Fibroblast of skin of right quadriceps (primary cell): ENCODE measurements at regions not wholly inside any gene's neighbourhood (a gene's known extent, or its start where the extent isn't known, plus 50 kb on each side); places are given as distances from the start of the nearest gene placed in this dataset.

Source experiments
- DNase-seq: peaks from one replicate; pipeline ENCODE4 v3.0.0-alpha.2; 2013

DNA sequence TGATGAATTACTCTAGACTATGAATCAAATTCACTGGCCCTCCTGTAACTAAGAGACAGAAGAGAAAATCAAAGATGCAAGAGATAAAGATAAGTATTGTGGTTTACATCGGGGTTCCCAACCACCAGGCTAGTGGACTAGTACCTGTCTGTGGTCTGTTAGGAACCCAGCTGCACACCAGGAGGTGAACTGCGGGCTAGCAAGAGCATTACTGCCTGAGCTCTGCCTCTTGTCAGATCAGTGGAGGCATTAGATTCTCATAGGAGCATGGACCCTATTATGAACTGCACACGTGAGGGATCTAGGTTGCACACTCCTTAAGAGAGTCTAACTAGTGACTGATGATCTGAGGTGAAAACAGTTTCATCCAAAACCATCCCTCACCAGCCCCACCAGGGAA lies 58.9 kb upstream of the DUSP10 start:
- DNase-seq: no peak

DNA sequence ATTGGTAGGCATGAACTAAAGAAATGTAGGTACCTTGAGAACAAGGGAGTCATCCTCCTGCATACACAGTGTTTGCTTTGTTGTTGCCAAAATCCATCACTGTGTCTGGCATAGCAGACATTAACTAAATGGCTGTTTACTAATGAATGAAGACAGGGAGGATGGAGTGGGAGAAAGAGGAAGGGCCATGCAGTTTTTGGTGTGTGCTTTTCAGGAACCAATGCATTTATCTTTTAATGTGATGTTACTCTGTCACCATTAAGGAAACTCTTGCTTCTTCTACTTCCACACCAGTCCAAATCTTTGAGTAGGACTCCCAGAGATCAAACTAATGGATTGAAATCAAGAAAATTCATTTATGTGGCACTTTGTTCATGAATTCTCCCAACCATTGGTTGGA lies 55.6 kb upstream of the DUSP10 start:
- no peak for DNase-seq

DNA sequence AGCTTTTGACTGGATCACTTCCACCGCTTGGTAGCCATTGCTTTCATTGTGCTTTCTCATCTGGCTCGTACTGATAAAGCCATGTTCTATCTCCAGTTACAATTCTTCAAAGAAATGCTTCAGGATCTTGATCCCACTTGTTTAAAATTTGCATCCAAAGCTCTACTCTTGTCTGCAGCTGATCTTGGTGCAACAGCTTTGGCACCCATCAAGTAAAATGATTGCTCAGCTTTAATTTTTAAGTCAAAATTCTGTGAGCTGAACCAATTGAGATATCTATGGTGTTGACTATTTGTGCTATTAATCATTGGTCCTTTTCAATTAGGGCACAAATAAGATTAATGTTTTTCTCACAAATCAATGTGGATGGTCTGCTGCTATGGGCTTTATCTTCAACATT lies 54.8 kb upstream of the DUSP10 start:
- no peak for DNase-seq

DNA sequence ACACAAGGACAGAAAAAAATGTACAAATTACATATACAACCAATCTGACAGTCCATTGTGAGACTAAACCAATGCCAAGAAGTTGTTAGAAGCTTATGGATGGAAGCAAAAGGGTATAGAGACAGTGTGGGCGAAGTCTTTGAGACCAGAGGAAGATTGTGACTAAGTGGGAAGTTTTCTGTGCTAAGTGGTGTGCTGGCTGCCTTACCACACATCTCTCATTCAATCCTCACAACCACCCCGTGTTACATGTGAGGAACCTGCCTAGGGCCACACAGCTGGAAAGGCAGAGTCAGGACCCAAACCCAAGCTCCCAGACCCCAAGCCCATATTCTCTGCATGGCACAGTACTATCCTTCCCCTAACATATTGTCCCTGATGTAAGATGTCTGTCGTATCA lies 53.5 kb upstream of the DUSP10 start:
- no peak for DNase-seq

DNA sequence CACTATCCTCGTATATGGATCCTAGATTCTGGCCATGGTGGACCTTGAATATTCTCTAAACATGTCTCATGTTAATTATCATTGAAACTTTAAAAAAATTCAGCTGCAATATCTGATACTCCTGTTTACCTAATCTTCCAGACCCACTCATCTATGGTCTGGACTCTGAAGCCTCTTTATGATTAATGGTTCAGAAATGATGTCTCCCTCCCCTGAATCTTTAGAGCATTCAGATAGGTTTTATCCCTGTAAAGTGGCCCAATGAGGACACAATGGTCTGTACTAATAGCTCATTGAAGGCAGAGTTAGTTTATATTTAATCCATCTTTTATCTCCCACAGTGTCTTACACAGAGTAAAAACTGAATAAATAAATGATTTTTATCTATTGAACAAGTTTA lies 53.0 kb upstream of the DUSP10 start:
- no peak for DNase-seq

DNA sequence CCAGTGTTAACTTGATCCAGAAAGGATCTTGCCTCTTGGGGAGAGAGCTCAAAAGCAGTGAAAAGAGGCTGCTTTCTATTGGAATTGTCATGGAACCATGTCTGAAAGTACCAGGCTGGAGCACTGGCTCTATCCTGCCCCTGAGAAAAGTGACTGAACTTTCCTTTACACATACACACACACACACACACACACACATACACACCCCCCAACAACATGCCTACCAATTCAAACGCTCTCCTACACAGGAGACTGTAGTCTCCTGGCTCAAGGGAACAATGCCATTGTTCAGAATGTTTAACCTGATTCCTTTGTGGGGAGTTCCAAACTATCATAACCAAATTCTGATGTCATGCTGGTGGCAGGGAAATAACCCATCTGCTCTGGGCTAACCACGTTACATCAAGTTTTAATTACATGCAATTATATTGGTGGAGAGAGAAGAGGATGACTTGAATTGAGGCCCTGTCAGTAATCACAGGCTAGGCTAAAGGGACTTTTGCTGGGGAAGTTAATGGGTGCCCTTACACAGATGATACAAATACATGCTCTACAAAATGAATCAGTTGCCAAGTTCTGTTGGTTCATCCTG lies 52.3 kb upstream of the DUSP10 start:
- peak; percentile 59 for DNase-seq

DNA sequence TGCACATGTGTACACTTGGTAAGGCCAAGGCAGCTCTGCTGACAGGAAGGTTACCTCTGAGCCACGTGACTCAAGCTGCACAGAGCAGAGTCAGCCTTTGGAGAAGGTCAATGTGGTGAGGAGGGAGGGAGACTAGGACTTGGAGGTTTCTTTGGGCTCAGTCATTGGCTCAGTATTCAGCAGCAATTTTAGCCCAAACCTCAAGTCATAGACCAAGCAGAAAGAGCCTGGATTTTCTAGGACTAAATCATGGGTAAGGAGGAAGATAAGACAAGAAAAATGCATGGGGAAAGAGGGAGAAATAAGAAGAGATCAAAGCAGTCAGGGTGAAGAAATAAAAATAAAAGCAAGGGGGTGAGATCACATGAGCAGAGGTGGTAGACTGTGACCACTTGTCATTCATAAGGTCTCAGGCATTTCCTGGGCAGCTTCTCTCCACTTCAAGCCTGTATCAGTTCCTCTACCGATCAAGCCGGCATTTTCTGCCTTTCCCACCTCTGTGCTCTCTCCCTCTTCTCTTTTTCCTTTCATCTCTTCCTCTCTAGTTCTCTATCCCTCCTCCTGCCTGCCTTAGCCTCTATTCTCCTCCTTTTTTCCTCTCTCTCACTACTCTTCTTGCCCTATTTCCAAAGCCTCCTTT lies 51.7 kb upstream of the DUSP10 start:
- DNase-seq: no peak

DNA sequence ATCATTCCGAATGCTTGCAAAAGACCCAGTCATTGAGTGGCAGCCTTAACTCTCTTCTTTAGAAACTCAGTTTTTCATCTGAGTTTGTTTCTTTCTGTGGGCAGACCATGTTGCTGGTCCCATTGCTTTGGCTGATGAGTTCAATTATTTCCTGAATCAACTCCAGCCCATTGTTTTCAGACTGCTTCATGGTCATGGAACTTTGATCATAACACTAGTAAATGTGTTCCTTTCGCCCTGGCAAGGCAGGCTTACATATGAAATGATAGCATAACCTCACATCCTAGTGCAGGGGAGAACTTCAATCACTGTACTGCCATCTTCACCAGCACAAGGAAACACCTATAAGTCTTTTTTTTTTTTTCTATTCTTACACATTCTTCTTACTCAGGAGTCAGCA lies 50.0 kb upstream of the DUSP10 start:
- DNase-seq: no peak
